ENCODE measurements at regions not wholly inside any gene's neighbourhood (a gene's known extent, or its start where the extent isn't known, plus 50 kb on each side); places are given as distances from the start of the nearest gene placed in this dataset.
"Not testable (repeated sequence)": the region's sequence is repeated elsewhere in the genome, so short reads cannot be mapped to it uniquely, and the experiment has no call there.

- DNase-seq: not testable (repeated sequence)
These were observed 139.3 kb downstream of the LAT start for GRCh38 chr16:29124162-29124561.

- not testable (repeated sequence) for DNase-seq
These were observed 135.8 kb downstream of the LAT start for GRCh38 chr16:29120680-29121079.

- DNase-seq: not testable (repeated sequence)
These were observed 133.6 kb downstream of the LAT start for GRCh38 chr16:29118301-29118957.

GRCh38 chr16:29117631-29118030 is 132.8 kb downstream of the LAT start:
- no peak for DNase-seq

- DNase-seq: no peak
These were observed 132.1 kb downstream of the LAT start for GRCh38 chr16:29116980-29117379.

GRCh38 chr16:29116207-29116606 is 131.4 kb downstream of the LAT start:
- DNase-seq: not testable (repeated sequence)

GRCh38 chr16:29115802-29116141 is 130.9 kb downstream of the LAT start:
- DNase-seq: not testable (repeated sequence)

- not testable (repeated sequence) for DNase-seq
These were observed 130.3 kb downstream of the LAT start for GRCh38 chr16:29114989-29115801.

- DNase-seq: no peak
These were observed 129.7 kb downstream of the LAT start for GRCh38 chr16:29114574-29114973.

GRCh38 chr16:29113446-29113845 is 128.6 kb downstream of the LAT start:
- not testable (repeated sequence) for DNase-seq

- DNase-seq: no peak
These were observed 128.0 kb downstream of the LAT start for GRCh38 chr16:29112755-29113347.

- not testable (repeated sequence) for DNase-seq
These were observed 127.2 kb downstream of the LAT start for GRCh38 chr16:29111901-29112680.

- no peak for DNase-seq
These were observed 126.6 kb downstream of the LAT start for GRCh38 chr16:29111421-29111820.

- not testable (repeated sequence) for DNase-seq
These were observed 123.8 kb downstream of the LAT start for GRCh38 chr16:29108625-29109169.

- no peak for DNase-seq
These were observed 122.4 kb downstream of the LAT start for GRCh38 chr16:29107299-29107698.

GRCh38 chr16:29106259-29106908 is 121.5 kb downstream of the LAT start:
- not testable (repeated sequence) for DNase-seq

GRCh38 chr16:29104600-29104999 is 119.7 kb downstream of the LAT start:
- not testable (repeated sequence) for DNase-seq

- DNase-seq: not testable (repeated sequence)
These were observed 113.1 kb downstream of the LAT start for GRCh38 chr16:29097965-29098364.

- not testable (repeated sequence) for DNase-seq
These were observed 110.1 kb downstream of the LAT start for GRCh38 chr16:29094729-29095624.

- DNase-seq: not testable (repeated sequence)
These were observed 109.5 kb downstream of the LAT start for GRCh38 chr16:29094325-29094724.

GRCh38 chr16:29089679-29090078 is 104.8 kb downstream of the LAT start:
- DNase-seq: not testable (repeated sequence)

All from NCI-H1417 treated with DMSO at 0.1 percent for 48 hours (cell line).